ENCODE measurements at regions not wholly inside any gene's neighbourhood (a gene's known extent, or its start where the extent isn't known, plus 50 kb on each side); places are given as distances from the start of the nearest gene placed in this dataset.

GRCh38 chr2:152815634-152816257 lies 97.3 kb downstream of the ARL6IP6 start:
- no peak overlapping the region for H3K27ac ChIP-seq
- TF ChIP-seq, protein P1, sequence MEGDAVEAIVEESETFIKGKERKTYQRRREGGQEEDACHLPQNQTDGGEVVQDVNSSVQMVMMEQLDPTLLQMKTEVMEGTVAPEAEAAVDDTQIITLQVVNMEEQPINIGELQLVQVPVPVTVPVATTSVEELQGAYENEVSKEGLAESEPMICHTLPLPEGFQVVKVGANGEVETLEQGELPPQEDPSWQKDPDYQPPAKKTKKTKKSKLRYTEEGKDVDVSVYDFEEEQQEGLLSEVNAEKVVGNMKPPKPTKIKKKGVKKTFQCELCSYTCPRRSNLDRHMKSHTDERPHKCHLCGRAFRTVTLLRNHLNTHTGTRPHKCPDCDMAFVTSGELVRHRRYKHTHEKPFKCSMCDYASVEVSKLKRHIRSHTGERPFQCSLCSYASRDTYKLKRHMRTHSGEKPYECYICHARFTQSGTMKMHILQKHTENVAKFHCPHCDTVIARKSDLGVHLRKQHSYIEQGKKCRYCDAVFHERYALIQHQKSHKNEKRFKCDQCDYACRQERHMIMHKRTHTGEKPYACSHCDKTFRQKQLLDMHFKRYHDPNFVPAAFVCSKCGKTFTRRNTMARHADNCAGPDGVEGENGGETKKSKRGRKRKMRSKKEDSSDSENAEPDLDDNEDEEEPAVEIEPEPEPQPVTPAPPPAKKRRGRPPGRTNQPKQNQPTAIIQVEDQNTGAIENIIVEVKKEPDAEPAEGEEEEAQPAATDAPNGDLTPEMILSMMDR (conservative IDR thresholded peaks at IDR 0.05): no peak
- TF ChIP-seq ZFX (IDR thresholded peaks at IDR 0.05): no peak

DNA sequence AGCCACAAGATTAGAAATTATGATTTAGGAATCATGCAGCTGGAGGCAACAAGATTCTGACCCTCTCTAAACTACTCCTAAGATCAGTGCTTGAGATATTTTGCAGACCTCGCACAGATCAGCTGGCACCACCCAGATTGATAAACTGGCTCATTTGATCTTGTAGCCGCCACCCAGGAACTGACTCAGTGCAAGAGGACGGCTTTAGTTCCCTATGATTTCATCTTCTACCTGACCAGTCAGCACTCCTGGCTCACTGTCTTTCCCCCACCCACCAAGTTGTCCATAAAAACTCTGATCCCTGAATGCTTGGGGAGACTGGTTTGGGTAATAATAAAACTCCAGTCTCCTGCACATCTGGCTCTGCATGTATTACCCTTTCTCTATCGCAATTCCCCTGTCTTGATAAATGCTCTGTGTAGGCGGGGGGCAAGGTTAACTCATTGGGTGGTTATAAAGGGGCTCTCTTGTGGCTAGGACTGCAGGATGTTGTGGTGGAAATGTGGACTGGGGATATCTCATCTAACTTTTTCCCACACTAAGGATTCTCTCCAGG lies 96.1 kb downstream of the ARL6IP6 start:
- TF ChIP-seq, protein P1 (conservative IDR thresholded peaks at IDR 0.05): no peak
- TF ChIP-seq ZFX (IDR thresholded peaks at IDR 0.05): no peak
- no peak overlapping the region for H3K27ac ChIP-seq

GRCh38 chr2:152813351-152813750 lies 94.9 kb downstream of the ARL6IP6 start:
- no peak for TF ChIP-seq ZFX (IDR thresholded peaks at IDR 0.05)
- TF ChIP-seq, protein P1 (conservative IDR thresholded peaks at IDR 0.05): no peak
- H3K27ac ChIP-seq: no peak overlapping the region
